ENCODE measurements at regions not wholly inside any gene's neighbourhood (a gene's known extent, or its start where the extent isn't known, plus 50 kb on each side); places are given as distances from the start of the nearest gene placed in this dataset.
"Not testable (repeated sequence)": the region's sequence is repeated elsewhere in the genome, so short reads cannot be mapped to it uniquely, and the experiment has no call there.

DNA sequence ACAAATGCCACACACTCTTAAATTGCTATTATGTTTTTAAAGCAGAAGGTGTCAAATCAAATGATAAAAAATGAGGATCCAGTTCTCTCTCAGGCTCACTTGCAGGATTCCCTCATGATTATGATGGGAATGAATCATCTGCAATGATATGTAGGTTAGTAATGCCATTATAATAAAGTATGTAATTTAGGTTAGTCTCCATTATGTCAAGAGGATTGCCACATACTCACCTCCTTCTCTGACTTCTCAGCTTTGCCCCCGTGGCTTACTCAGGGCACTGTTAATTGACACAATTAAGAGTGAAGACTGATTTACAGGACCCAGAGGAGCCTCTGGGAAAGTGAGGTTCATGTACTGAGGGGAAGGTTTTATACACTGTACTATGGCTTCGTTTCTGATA is 591.7 kb upstream of the NRSN1 start:
- Histone ChIP-seq H3K27me3 (no peaks in the 10 kb centered on the region), H3K4me1 (no peaks in the 10 kb centered on the region), H3K9me3 (no peaks in the 10 kb centered on the region), H3K4me3 (no peak overlapping the region), H3K36me3 (no peaks in the 10 kb centered on the region), H3K27ac (no peak overlapping the region)
- intact Hi-C loops (cut with DNase I; ENCODE audit: low total_unique reads) = no loop called here
- no peak for DNase-seq
- WGBS, 5 donors = 59 to 74% (median 71%) methylated on average over 2 of the region's 2 CpGs
- TF ChIP-seq POLR2AphosphoS5 (IDR thresholded peaks at IDR 0.05) (no peak), EP300 (IDR thresholded peaks at IDR 0.05) (no peak), POLR2A (IDR thresholded peaks at IDR 0.05) (no peak)
- TF ChIP-seq, protein P1, sequence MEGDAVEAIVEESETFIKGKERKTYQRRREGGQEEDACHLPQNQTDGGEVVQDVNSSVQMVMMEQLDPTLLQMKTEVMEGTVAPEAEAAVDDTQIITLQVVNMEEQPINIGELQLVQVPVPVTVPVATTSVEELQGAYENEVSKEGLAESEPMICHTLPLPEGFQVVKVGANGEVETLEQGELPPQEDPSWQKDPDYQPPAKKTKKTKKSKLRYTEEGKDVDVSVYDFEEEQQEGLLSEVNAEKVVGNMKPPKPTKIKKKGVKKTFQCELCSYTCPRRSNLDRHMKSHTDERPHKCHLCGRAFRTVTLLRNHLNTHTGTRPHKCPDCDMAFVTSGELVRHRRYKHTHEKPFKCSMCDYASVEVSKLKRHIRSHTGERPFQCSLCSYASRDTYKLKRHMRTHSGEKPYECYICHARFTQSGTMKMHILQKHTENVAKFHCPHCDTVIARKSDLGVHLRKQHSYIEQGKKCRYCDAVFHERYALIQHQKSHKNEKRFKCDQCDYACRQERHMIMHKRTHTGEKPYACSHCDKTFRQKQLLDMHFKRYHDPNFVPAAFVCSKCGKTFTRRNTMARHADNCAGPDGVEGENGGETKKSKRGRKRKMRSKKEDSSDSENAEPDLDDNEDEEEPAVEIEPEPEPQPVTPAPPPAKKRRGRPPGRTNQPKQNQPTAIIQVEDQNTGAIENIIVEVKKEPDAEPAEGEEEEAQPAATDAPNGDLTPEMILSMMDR (IDR thresholded peaks at IDR 0.05) = no peak

DNA sequence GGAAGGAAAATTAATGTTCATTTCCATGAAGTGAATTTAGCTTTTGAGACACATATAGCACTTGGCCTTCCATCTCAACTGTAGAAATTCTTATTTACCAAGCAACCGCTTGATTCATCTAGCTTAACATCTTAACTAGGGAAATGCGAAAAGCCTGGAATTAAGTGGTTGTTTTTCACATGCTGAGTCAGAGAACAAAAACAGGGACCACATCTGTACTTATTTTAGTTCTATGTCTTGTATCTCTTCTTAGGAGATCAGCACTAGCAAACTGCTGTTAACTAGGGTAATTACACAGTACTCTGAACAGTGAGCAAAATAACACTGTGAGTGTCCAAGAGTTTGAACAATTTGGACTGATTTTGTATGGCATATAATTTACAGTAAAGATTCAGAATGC is 590.9 kb upstream of the NRSN1 start:
- WGBS, 5 donors = 86 to 95% (median 89%) methylated on average over 2 of the region's 2 CpGs
- intact Hi-C loops (cut with DNase I; ENCODE audit: low total_unique reads) = no loop called here
- no peak for DNase-seq
- H3K4me3 ChIP-seq = no peak overlapping the region
- TF ChIP-seq, protein P1 (IDR thresholded peaks at IDR 0.05) = no peak
- no peak for TF ChIP-seq POLR2A (IDR thresholded peaks at IDR 0.05)
- no peak for TF ChIP-seq POLR2AphosphoS5 (IDR thresholded peaks at IDR 0.05)
- no peak for TF ChIP-seq EP300 (IDR thresholded peaks at IDR 0.05)
- no peaks in the 10 kb centered on the region for H3K9me3 ChIP-seq
- no peaks in the 10 kb centered on the region for H3K27me3 ChIP-seq
- H3K36me3 ChIP-seq = no peaks in the 10 kb centered on the region
- no peaks in the 10 kb centered on the region for H3K4me1 ChIP-seq
- H3K27ac ChIP-seq = no peak overlapping the region

DNA sequence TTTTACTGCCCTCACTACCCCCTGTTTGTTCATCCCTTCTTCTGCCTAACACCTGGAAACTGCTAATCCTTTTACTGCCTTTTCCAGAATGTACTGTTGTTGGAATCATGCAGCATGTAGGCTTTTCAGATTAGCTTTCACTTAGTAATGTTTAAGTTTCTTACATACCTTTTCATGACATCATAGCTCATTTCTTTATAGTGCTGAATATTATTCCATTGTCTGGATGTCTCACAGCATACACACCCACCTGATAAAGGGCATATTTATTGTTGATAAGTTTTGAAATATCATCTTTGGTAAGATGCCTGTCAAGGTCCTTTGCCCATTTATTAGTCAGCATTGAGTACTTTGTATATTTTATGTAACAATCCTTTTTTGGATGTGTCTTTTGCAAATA is 588.2 kb upstream of the NRSN1 start:
- no peak overlapping the region for H3K27ac ChIP-seq
- H3K4me3 ChIP-seq = no peak overlapping the region
- TF ChIP-seq, protein P1 (IDR thresholded peaks at IDR 0.05) = no peak
- TF ChIP-seq POLR2AphosphoS5 (IDR thresholded peaks at IDR 0.05) = no peak
- TF ChIP-seq POLR2A (IDR thresholded peaks at IDR 0.05) = no peak
- TF ChIP-seq EP300 (IDR thresholded peaks at IDR 0.05) = no peak
- intact Hi-C loops (cut with DNase I; ENCODE audit: low total_unique reads) = no loop called here
- no peaks in the 10 kb centered on the region for H3K27me3 ChIP-seq
- no peaks in the 10 kb centered on the region for H3K4me1 ChIP-seq
- DNase-seq = no peak
- H3K9me3 ChIP-seq = no peaks in the 10 kb centered on the region
- H3K36me3 ChIP-seq = no peaks in the 10 kb centered on the region

DNA sequence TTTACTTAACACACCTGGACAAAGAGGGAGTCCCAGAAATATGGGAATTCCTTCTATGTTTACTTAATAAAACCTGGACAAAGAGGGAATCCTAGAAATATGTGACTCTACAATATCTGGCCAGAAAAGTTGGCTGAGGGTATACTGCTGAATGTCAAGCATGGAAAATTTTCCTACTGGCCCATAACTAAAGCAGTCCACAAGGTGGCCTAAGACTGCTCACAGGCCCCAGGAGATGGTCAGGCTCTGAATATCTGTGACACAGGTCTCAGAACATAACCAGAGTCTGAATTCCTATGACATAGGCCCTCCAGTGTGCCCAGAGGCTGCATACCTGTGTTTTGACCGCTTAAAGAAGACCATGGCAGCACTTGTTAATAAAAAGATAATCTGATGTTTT is 578.2 kb upstream of the NRSN1 start:
- no peaks in the 10 kb centered on the region for H3K4me1 ChIP-seq
- no peaks in the 10 kb centered on the region for H3K36me3 ChIP-seq
- 0 to 67% (median 46%) methylated on average over 1 of the region's 1 CpG for WGBS, 5 donors
- TF ChIP-seq, protein P1 (IDR thresholded peaks at IDR 0.05) = no peak
- TF ChIP-seq POLR2AphosphoS5 (IDR thresholded peaks at IDR 0.05) (no peak), POLR2A (IDR thresholded peaks at IDR 0.05) (no peak), EP300 (IDR thresholded peaks at IDR 0.05) (no peak)
- H3K9me3 ChIP-seq = no peaks in the 10 kb centered on the region
- intact Hi-C loops (cut with DNase I; ENCODE audit: low total_unique reads) = no loop called here
- H3K27me3 ChIP-seq = no peaks in the 10 kb centered on the region
- no peak overlapping the region for H3K4me3 ChIP-seq
- peak in 1 of 2 donors; percentile 37 for DNase-seq
- no peak overlapping the region for H3K27ac ChIP-seq

DNA sequence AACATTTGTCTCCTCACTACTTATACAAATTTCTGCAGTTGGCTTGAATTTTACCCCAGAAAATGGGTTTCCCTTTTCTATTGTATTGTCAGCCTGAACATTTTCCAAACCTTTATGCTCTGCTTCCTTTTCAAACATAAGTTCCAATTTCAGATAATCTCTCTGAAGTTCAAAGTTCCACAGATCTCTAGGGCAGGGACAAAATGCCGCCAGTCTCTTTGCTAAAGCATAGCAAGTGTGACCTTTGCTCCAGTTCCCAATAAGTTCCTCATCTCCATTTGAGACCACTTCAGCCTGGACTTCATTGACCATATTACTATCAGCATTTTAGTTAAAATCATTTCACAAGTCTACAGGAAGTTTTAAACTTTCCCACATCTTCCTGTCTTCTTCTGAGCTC is 571.1 kb upstream of the NRSN1 start:
- H3K27me3 ChIP-seq; H3K4me3 ChIP-seq; H3K36me3 ChIP-seq; DNase-seq; intact Hi-C loops (cut with DNase I; ENCODE audit: low total_unique reads); H3K9me3 ChIP-seq; H3K27ac ChIP-seq; H3K4me1 ChIP-seq: not testable (repeated sequence)
- 71 to 88% (median 82%) methylated on average over 1 of the region's 1 CpG for WGBS, 5 donors

Measured in stomach (tissue), 8 donors.